ENCODE measurements at regions not wholly inside any gene's neighbourhood (a gene's known extent, or its start where the extent isn't known, plus 50 kb on each side); places are given as distances from the start of the nearest gene placed in this dataset.

DNA sequence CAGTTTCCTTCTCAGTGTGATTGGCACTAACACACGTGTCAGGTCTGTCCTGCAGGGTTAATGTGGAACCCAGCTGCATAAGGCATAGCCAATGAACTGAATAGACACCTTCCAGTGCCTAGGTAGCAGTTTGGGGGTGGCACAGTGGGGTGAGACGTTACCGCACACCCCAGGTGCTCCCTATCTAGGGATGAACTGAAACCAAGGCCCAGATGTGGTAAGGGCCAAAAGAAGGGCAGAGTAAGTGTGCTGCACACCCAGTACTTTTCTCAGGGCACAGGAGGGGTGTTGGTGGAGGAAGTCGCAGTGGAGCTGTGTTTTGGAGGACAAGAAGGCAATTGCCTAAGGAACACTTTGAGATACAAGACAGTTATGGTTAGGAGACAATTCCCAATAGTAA is 317.9 kb upstream of the TSHZ3 start:
- 2% methylated on average over 4 of the region's 4 CpGs for whole genome bisulfite sequencing (ENCODE audit: missing lambda C conversion rate)
- no peak overlapping the region for H3K27ac ChIP-seq
- no peaks in the 10 kb centered on the region for H3K9me3 ChIP-seq
- FAIRE-seq (no peak), DNase-seq (ENCODE audit: low read depth in 1 of 2, low spot score in 1 of 2) (no peak), ATAC-seq (no peak)
- no peak overlapping the region for H3K4me3 ChIP-seq
- POLR2A ChIA-PET = no interaction called here
- no peaks in the 10 kb centered on the region for H3K4me1 ChIP-seq
- no peak overlapping the region for H3K4me2 ChIP-seq
- TF ChIP-seq ZSCAN20 (CRISPR knock-in tag; IDR thresholded peaks at IDR 0.05) = no peak
- TF ChIP-seq RCOR1 (IDR thresholded peaks at IDR 0.05; ENCODE audit: low read depth, low read length) = no peak
- TF ChIP-seq, protein P1, sequence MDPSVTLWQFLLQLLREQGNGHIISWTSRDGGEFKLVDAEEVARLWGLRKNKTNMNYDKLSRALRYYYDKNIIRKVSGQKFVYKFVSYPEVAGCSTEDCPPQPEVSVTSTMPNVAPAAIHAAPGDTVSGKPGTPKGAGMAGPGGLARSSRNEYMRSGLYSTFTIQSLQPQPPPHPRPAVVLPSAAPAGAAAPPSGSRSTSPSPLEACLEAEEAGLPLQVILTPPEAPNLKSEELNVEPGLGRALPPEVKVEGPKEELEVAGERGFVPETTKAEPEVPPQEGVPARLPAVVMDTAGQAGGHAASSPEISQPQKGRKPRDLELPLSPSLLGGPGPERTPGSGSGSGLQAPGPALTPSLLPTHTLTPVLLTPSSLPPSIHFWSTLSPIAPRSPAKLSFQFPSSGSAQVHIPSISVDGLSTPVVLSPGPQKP (IDR thresholded peaks at IDR 0.05; ENCODE audit: low read depth, low read length) = no peak
- no peak for TF ChIP-seq CEBPB (IDR thresholded peaks at IDR 0.05)
- no peak for TF ChIP-seq HMGXB4 (CRISPR knock-in tag; IDR thresholded peaks at IDR 0.05; ENCODE audit: borderline replicate concordance)
- TF ChIP-seq CHD2 (IDR thresholded peaks at IDR 0.05; ENCODE audit: low read length, partially characterized antibody) = no peak
- no peak for TF ChIP-seq E2F6 (IDR thresholded peaks at IDR 0.05; ENCODE audit: borderline replicate concordance, low read depth)
- TF ChIP-seq BHLHE40 (IDR thresholded peaks at IDR 0.05; ENCODE audit: low read depth, low read length) = no peak
- TF ChIP-seq REST (IDR thresholded peaks at IDR 0.05) = no peak
- TF ChIP-seq HEYL (CRISPR knock-in tag; IDR thresholded peaks at IDR 0.05) = no peak
- CTCF ChIA-PET = interaction anchor here (1.1 kb wide), 1 partner anchor 84 kb away, joined by 3 read pairs; no protein-coding TSS in a partner anchor

- Histone ChIP-seq H3K4me3 (no peak overlapping the region), H3K4me2 (no peak overlapping the region), H3K27ac (no peak overlapping the region), H3K4me1 (no peaks in the 10 kb centered on the region), H3K9me3 (no peaks in the 10 kb centered on the region)
- no peak for FAIRE-seq
- 16% methylated on average over 4 of the region's 4 CpGs for WGBS (ENCODE audit: missing lambda C conversion rate)
- DNase-seq (ENCODE audit: low read depth in 1 of 2, low spot score in 1 of 2) = no peak
- ChIA-PET POLR2A (no interaction called here), CTCF (interaction anchor here (1.4 to 1.6 kb wide), 2 partner anchors 8 to 31 kb away, joined by 3 to 4 read pairs; no protein-coding TSS in a partner anchor)
- ATAC-seq = no peak
- TF ChIP-seq ZFP36 (IDR thresholded peaks at IDR 0.05; ENCODE audit: borderline replicate concordance, partially characterized antibody) (no peak), MAFK (IDR thresholded peaks at IDR 0.05; ENCODE audit: partially characterized antibody) (no peak), REST (IDR thresholded peaks at IDR 0.05) (no peak), POLR2AphosphoS2 (conservative IDR thresholded peaks at IDR 0.05; ENCODE audit: low read length) (no peak), HOXB5 (CRISPR knock-in tag; IDR thresholded peaks at IDR 0.05) (no peak), RARB (CRISPR knock-in tag; IDR thresholded peaks at IDR 0.05) (no peak), USF2 (IDR thresholded peaks at IDR 0.05) (no peak), ESRRA (IDR thresholded peaks at IDR 0.05; ENCODE audit: borderline replicate concordance, low read length) (no peak), E2F6 (IDR thresholded peaks at IDR 0.05; ENCODE audit: borderline replicate concordance, low read depth) (no peak), CEBPB (IDR thresholded peaks at IDR 0.05) (no peak), CHD2 (IDR thresholded peaks at IDR 0.05; ENCODE audit: low read length, partially characterized antibody) (no peak)
- TF ChIP-seq, protein P2, sequence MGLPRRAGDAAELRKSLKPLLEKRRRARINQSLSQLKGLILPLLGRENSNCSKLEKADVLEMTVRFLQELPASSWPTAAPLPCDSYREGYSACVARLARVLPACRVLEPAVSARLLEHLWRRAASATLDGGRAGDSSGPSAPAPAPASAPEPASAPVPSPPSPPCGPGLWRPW (IDR thresholded peaks at IDR 0.05) = no peak
- TF ChIP-seq, protein P1 (IDR thresholded peaks at IDR 0.05; ENCODE audit: low read depth, low read length) = no peak
- TF ChIP-seq, protein P3, sequence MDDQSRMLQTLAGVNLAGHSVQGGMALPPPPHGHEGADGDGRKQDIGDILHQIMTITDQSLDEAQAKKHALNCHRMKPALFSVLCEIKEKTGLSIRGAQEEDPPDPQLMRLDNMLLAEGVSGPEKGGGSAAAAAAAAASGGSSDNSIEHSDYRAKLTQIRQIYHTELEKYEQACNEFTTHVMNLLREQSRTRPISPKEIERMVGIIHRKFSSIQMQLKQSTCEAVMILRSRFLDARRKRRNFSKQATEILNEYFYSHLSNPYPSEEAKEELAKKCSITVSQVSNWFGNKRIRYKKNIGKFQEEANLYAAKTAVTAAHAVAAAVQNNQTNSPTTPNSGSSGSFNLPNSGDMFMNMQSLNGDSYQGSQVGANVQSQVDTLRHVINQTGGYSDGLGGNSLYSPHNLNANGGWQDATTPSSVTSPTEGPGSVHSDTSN (IDR thresholded peaks at IDR 0.05) = no peak
These were observed 319.7 kb upstream of the TSHZ3 start for GRCh38 chr19:31668921-31669320.

Data from A549 (cell line).